T-helper 2 cell treated with Interferon-gamma antibody and Interleukin-4, amounts not matched to agents 100 ng/mL and 5 ng/mL, for 36 hours (primary cell): ENCODE measurements at regions not wholly inside any gene's neighbourhood (a gene's known extent, or its start where the extent isn't known, plus 50 kb on each side); places are given as distances from the start of the nearest gene placed in this dataset.

Experiments used
- intact Hi-C: fragments of 100-400 bp; cut with micrococcal nuclease; formaldehyde crosslinking; loops from one replicate; pipeline ENCODE4 v1.15.1; 2023

DNA sequence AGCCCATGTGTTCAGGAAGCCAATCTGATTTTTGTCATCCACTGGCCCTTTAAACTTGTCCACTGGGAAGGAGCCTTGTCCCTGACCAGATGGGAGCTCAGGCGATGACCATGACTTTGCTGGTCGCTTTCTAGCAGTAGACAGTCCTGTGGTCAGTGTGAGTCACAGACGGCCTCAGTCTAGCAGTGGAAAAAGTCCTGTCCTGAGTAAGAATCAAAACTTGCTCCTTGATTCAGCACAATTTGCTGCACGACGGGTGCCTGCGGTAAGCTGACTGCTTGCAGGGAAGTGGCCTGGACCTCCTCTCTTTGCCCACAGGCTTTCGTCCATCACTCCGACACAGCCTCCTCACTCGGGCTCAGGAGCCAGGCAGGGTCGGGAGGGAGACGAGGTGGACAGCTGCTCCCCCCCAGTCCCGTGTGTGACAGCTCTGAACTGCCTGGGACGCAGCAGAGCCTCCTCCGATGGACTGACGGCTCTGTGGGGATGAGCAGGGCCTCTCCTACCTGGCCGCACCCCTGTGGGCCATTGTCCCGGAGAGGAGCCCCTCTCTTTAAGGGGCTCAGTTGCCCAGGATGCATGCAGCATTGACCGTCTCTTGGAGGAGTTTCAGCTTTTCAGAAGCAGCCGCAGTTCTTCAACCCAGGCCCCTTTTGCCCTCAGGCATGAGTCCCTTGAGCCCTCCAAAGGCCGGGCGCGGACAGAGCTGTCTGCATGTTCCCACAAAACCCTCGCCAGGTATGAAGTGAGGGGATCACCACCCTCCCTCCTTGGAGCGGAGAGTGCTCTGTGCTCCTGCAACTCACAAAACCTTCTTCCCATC lies 209.2 kb downstream of the ANKRD60 start:
- intact Hi-C loops, result no loop called here

DNA sequence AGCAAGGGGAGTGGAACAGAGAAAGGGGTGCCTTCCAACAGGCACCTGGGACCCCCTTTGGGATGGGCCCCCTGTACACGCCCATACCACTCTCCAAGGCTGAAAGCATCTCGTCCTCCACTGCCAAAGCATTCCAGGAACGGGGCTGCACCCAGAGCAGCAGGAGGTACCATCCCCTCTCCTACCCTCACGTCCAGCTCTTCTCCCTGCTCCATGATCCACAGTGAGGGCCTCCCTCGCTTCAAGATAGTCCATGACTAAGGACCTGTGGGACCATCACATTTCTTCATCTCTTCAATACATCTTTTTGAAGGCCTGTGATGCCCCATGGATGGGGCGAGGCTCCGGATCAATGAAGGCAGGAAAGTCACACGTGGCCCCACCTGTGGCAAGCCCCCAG lies 209.9 kb downstream of the ANKRD60 start:
- intact Hi-C loops, result no loop called here

GRCh38 chr20:58017970-58018530 lies 210.4 kb downstream of the ANKRD60 start:
- intact Hi-C loops, result no loop called here

DNA sequence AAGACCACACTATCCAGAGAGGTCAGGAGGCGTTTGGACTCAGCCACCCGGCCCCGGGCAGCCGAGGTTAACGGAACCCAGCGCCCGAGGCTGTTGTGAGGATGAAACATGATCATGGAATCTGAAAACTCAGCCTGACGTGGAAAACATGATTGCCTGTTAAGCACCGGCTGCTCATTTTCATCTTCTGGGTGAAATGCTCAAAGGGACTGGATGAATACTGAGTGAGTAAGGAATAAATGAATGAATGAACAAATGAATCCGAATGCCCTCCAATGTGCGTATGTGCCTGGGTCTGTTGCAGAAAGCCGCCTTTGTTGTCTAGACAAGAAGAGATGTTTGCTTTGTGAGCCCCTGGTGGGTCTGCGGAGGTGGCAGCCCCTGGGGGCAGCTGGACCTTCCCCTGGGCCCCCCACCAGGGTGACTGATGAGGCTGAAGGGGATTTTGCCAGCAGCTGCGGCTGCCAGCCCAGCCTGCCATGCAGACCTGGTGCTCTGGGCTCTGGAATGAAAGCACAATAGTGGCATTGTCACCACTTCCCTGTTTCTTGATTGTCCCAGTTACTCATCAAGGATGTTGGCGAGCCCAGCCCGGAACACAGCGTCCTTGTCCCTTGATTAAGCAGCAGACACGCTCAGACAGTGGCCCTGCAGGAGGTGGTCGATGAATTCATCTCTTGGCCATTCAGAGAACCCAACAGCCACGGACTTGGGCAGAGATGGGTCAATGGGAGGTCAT lies 211.1 kb downstream of the ANKRD60 start:
- intact Hi-C loops, result no loop called here

- intact Hi-C loops, result no loop called here
Observed at GRCh38 chr20:58016779-58017178, 211.7 kb downstream of the ANKRD60 start.

DNA sequence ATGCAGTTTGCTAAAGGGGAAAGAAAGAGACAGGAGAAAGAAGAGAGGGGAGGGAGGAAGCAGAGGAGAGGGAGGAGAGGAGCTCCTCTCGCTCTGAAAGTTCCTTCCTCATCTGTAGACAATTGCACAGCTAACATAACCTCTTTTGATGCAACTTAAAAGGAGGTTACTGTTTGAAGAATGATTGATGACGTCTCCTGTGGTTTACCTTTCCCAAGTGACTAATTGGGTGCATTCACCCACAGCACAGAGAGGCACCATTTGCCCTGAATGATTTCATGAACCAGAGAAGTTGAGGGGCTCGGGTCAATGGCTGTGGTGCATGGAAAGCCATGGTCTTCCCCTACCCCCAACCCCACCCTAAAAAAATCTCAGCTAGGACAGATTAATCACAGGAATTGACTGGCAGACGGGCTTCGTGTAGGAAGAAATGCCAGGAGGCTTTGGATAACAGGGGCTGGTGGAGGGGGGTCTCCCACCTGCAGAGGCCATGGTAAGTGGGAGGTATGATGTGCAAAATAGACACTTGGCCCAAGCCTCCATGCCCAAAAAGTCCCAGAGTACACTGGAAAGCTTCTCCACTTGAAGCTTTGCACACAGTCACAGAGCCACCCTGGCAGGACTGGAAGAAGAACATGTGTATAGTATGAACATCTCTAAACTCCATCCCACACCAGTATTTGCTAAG lies 213.7 kb downstream of the ANKRD60 start:
- intact Hi-C loops, result no loop called here

GRCh38 chr20:58012731-58013510 lies 215.5 kb downstream of the ANKRD60 start:
- intact Hi-C loops, result no loop called here

DNA sequence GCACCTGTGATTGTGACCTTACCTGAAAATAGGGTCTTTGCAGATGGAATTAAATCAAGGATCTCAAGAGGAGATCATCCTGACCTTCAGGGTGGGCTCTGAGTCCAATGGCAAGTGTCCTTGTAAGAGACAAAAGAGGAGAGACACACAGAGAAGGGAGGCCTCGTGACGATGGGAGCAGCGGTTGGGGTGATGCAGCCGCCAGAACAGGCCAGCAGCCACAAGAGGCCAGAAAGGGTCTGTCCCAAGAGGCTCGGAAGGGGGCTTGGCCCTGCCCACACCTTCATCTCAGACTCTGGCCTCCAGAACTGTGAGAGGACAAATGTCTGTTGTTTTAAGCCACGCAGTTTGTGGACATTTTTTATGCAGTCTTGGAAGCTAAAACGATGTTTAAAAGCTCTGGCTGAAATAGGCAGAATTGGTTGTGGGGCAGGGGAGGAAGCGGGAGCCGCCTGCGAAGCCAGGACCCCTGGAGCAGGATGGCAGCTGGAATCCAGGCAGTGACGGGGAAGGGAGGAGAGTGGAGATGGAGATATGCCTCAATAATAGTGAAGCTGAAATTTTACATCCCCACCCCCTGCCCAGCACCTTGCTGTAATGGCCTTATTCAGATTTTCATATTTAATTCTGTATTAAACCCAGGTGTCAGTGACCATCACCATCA lies 216.4 kb downstream of the ANKRD60 start:
- intact Hi-C loops, result no loop called here

- intact Hi-C loops, result no loop called here
Observed at GRCh38 chr20:58011106-58011946, 217.1 kb downstream of the ANKRD60 start.

GRCh38 chr20:58010666-58011065 lies 217.8 kb downstream of the ANKRD60 start:
- intact Hi-C loops, result no loop called here

- intact Hi-C loops, result no loop called here
Observed at GRCh38 chr20:58010186-58010585, 218.3 kb downstream of the ANKRD60 start.

DNA sequence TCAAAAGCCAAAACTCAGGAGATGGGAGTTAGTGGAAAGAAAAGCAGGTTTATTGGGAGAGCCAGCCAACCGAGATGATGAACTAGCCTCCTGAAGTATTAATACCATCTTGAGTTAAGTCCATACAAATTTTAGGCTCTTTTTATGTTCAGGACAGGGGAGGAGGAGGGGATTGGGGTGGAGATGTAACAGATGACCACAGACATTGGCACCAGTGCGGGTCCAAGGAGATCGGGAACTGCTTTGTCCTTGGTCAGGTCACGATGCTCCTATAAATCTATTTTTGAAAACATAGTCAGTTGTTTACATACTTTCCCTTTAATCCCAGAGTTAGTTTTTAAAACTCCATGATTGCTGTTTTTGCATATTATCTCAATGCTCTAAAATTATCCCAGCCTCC lies 219.6 kb downstream of the ANKRD60 start:
- intact Hi-C loops, result no loop called here

DNA sequence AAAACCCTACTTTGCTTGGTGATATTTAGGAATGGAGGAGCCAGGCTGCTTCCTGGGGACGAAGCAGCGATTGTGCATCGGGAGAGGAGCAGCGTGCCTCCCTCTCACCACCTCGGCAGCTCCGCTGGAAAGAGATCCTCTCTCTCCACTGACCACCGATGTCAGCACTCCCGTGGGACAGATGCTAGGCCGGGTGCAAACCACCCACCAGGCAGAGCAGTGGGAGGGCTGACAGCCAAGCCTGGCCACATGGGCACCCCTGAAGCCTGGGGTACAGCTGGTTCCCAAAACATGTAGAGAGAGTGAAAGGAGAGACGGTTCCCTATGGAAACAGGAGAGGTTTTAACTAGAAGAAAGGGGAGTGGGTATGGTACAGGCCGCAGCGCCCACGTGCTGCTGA lies 220.0 kb downstream of the ANKRD60 start:
- intact Hi-C loops, result no loop called here

- intact Hi-C loops, result no loop called here
Observed at GRCh38 chr20:58007947-58008346, 220.5 kb downstream of the ANKRD60 start.

DNA sequence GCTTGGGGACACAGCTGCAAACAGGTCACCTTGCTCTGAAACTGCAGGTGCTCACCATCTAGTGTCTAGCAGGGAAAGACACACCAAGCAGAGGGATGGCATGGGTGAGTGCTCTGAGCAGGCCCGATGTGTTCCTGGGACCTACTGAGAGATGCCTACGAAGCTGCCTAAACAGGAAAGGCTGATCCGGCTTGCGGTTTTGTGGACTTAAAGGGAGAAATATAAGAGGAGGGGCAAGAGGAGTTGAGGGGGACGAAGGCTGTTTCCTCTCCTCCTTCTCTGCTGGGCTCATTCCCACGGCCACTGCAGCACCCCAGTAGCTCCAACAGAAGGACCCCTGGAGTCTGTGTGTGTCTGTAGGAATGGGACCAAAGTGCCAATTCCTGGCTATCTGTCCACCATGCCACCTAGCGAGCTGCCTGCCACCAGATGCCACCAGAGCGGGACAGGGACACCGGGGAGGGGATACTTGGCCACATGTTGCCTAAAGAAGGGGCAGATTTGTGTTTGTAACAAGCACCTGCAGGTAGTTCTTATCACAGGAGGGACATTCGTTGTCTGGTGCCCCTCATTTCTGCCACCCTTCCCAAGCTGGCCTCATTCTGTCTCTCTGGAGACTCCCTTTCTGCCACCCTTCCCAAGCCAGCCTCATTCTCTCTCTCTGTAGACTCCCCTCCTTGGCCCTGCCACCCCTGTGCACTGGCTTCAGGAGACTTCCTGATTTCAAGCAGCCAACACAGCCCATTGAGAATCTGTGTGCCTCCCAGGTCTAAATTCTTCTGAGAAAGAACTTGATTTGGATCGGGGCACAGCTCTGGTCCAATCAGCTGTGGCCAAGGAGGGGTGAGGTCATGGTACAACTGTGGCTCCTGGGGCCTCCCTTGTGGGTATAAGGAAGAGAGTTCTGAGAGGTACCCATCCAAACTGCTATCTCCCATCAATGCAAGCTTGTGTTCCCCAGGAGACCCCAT lies 221.8 kb downstream of the ANKRD60 start:
- intact Hi-C loops, result no loop called here

DNA sequence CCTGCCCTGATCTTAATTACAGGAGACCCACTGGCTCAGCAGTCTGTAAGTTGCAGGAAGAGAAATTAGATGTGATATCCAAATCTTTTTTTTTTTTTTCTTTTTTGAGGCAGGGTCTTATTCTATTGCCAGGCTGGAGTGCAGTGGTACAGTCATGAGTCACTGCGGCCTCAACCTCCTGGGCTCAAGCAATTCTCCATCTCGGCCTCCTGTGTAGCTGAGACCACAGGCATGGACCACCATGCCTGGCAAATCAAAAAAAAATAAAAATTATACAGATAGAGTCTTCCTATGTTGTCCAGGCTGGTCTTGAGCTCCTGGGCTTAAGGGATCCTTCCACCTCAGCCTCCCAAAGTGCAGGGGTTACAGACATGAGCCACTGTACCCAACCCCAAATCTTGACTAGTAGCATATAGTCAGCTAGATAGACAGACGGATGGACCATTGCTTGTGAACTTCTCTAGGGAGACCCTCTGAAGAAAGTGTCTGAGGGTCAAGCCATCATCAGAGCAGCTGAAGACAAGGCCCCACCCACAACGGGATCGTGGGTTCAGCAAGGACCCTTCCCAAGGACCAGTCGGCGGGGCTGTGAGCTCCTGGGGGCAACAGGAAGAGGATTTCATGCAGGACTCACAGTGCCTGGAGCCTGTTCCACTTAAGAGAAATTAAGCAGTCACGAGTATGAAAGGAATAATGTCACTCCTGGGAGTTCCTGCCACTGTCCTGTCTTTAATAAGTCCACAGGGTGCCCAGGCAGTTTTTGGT lies 222.7 kb downstream of the ANKRD60 start:
- intact Hi-C loops, result no loop called here

GRCh38 chr20:58004900-58005299 lies 223.6 kb downstream of the ANKRD60 start:
- intact Hi-C loops, result no loop called here

DNA sequence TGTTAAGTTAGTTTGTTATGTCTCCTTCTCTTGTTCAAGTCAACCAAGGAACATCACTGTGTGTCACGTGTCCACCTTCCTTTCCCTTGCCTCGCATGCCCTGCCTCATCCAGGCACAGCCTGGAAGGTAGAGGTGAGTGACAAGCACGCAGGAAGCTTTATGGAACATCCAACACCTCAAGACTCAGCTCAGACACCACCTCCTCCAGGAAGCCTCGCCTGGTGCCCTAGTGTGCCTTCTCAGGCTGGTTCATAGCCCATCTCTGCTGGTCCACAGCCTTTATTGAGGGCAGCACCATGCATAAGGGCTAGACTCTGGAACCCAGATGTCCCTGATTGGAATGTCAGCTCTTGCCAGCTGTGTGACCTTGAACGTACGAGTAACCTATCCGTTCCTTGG lies 224.3 kb downstream of the ANKRD60 start:
- intact Hi-C loops, result no loop called here
